HG02798 (cell line): ENCODE measurements at regions not wholly inside any gene's neighbourhood (a gene's known extent, or its start where the extent isn't known, plus 50 kb on each side); places are given as distances from the start of the nearest gene placed in this dataset.
"Not testable (repeated sequence)": the region's sequence is repeated elsewhere in the genome, so short reads cannot be mapped to it uniquely, and the experiment has no call there.

Experiments used
- ATAC-seq: cut with Tn5 transposase; IDR thresholded peaks from one replicate; pipeline ENCODE4 v1.9.1; 2021; ENCODE audit warnings: mild to moderate bottlenecking; ENCODE audit not compliant: unreplicated experiment, poor library complexity

GRCh38 chr3:87626546-87626945 lies 350.2 kb upstream of the POU1F1 start:
- ATAC-seq = no peak

- no peak for ATAC-seq
Observed at GRCh38 chr3:87625876-87626275, 349.5 kb upstream of the POU1F1 start.

GRCh38 chr3:87624860-87625259 lies 348.5 kb upstream of the POU1F1 start:
- no peak for ATAC-seq

- ATAC-seq = peak; percentile 94
Observed at GRCh38 chr3:87621667-87622066, 345.3 kb upstream of the POU1F1 start.

DNA sequence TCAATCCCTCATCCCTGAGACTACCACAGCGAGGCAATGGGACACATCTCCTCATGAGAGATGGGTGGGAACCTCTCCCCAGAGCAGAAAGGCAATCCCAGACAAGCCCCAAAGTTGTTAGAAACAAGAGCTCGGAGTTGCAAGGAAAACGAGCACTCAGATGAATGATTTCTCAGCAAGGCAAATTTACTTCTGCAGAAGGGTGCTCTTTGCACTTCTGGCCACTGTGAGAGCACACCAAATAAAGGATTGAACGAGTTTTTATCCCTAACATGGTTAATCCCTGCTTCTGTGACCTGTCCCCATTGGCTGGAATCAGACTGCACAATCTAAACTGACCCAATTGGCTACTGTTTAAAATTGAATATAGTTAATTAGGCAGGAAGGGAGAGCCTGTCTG lies 339.1 kb upstream of the POU1F1 start:
- ATAC-seq = no peak

GRCh38 chr3:87614998-87615397 lies 338.6 kb upstream of the POU1F1 start:
- no peak for ATAC-seq

- no peak for ATAC-seq
Observed at GRCh38 chr3:87607234-87607633, 330.9 kb upstream of the POU1F1 start.

DNA sequence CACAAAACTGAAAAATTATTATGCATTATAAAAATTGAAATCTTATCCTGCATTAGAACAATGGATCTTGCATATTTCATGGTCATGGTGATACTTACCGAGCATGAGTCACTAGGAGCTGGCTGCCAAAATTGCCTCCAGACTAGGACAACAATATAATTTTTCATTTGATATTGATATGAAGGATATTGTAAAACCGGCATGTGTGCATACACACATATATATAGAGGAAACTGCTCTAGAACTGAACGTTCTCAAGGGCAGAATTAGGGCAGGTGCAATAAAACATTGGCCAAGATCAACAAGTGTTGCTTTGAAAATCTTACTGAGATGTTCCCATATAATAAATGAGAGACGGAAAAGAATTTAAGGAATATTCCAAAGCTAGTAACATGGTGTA lies 319.4 kb upstream of the POU1F1 start:
- ATAC-seq = no peak

DNA sequence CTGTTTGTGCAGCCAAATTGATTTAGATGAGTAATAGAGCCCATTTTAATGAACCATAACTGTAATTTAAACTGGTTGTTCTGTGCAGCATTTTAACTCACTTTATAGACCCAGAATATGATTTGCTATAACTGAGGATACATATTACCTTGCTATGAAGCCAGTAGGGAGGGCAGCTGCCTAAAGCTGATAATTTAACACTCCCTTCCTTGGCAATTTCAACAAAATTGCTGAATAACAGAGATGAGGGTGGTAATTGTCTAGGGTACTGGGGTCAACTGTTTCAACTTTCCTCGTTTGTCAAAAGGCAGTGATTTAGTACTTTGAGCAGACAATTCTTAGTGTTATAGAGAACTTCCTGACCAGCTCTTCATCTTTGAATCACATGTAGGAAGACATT lies 304.9 kb upstream of the POU1F1 start:
- no peak for ATAC-seq

DNA sequence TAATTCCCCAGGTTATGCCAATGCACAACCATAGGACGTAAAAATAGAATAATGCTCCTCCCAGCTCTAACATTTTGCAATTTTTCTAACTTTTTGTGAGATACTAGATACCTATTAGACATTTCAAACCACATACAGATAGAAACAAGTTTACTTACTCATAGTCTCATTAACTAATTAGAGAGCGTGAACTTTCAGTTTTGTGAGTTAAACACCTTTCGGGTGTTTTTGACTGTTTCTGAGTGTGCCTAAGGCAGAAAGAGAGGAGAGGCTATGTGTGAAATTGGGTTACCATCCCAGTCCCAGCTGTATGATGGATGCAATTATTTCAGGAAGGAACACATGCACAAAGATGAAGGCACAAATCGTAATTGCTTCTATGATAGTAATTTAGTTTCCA lies 300.4 kb upstream of the POU1F1 start:
- no peak for ATAC-seq

- ATAC-seq = no peak
Observed at GRCh38 chr3:87575550-87575949, 299.2 kb upstream of the POU1F1 start.

DNA sequence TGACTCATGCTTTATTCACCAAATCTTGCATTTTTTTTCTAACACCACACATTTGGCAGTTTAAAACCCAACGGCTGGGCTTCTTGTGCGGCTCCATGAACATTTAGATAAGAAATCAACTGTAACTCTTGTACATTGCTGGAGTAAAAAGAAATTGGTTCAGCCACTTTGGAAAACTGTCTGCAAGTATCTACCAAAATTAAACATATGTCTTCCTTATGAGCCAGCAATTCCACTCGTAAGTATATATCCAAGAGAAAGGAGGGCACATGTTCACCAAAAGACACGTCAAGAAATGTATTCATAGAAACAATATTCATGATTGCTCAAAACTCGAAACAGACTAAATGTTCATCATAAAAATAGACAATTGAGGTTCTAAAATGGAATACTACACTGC lies 291.9 kb upstream of the POU1F1 start:
- ATAC-seq = no peak

DNA sequence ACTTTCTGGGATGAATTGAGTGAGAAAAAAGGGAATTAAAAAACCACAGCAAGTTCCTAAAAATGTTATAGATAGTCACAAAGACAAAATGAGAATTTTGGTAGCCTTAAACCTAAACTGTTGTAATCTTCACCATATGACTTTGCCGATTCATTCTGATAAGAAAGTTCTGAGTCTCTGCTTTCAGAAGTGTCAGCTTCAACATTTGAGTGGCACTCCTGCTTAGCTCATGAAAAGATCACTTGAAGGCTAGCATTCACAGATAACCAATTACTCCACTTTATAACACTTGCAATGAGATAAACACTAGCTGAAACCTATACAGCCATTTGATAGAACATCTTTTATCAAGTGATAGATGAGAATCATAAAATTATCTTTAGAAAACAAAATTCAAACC lies 288.1 kb upstream of the POU1F1 start:
- no peak for ATAC-seq

GRCh38 chr3:87563712-87564111 lies 287.3 kb upstream of the POU1F1 start:
- ATAC-seq = no peak

DNA sequence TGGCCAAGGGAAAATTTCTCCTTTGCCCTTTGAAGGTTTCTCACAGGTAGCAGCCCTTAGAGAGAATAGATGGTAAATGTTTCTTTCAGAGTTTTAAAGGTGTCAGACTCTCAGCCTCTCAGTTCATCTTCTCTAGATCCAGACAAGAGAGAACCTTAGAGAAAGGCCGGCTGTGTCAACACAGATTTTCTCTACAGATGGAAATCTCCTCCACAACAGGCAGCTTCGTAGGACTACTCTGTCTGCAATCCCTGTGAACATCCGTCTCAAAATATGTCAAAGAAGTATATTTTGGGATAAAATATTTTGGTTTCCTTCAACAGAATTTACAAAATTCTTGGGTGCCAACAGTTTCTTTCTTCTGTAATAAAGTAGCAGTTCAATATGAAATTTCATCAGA lies 282.1 kb upstream of the POU1F1 start:
- no peak for ATAC-seq

GRCh38 chr3:87555290-87555689 lies 278.9 kb upstream of the POU1F1 start:
- no peak for ATAC-seq

DNA sequence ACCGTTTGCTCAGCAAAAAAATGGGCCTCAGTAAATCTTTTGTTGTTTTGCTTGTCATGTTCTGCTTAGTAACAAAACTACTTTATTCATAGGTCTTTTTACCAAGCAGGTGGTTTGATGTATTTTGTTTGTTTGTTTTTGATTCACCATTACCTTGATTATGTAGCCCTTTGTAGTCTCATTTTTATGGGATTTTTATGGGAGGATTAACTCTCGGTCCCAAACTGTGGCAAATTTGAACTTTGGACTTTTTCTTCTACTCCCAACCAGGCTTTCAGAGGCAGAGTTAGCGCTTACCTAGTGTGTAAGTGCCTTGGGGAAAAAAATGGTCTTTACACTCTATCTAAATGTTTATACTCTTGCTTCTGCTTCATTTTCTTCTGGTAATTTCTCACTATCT lies 276.7 kb upstream of the POU1F1 start:
- no peak for ATAC-seq

DNA sequence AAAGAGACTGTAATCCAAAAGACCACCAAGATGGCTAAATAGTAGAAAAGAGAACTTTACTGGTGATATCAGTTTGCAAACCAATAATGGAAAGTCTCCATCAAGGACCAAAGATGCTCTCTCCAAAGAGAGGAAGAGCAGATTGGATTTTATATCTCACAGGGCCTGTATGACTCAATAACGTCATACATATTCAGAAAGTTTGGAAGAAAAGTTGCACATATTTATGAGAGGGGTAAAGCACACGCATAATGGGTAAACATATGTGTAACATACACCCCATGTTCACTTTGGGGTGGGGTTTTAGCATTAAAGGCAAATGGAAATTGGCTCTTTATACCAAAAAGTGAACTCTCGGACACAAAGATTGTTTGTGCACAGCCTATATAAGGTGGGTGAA lies 274.5 kb upstream of the POU1F1 start:
- ATAC-seq = no peak

DNA sequence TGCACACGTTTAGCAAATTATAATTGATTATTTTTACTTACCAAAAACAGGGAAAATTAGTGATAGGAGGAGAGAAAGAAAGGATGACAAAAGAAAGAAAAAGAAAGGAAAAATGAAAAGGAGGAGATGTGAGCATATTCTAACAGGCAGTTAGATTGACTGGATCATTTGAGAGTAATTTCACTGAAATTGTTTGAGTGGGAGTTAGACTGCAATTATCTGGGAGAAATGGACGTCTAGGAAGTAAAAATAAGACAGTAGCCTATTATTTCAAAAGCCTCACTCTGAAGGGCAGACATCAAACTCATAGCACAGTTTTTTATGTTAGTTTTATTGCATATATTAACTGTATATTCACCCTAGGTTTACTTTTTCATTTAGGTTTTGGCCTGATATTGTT lies 272.8 kb upstream of the POU1F1 start:
- no peak for ATAC-seq

DNA sequence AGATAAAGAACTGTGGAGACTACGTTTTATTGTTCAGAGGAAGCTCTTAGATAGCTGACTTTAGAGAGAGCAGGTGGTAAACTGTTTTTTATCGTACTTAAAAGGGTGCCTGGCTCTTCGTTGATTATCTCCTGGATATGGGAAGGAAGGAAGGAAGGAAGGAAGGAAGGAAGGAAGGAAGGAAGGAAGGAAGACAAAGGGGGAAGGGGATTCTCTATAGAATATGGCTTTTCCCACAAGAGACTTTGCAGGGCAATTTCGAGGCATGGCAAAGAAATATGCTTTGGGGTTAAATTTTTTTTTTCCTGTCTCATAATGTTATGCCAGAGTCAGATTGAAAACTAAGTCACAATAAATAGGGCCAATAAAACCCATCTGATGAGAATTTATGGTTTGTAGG lies 271.9 kb upstream of the POU1F1 start:
- ATAC-seq = no peak

GRCh38 chr3:87546216-87546615 lies 269.8 kb upstream of the POU1F1 start:
- no peak for ATAC-seq

DNA sequence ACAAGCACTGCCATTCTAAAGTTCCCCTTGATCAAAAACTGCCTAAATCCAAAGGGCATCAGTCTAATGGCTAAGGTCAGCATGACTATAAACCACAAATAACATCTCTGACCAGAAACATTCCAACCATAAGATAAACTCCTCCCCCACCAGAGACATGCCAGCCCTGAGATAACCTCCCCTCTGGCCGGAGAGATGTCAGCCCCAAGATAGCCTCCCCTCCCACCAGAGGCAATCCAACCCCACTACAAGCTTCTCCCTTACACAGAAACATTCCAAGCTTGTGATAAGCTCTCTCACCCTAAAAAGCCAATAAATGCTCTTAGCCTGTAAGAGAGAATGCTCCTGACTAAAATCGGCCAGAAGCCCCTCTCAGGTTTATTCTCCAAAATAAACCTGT lies 267.0 kb upstream of the POU1F1 start:
- ATAC-seq = not testable (repeated sequence)

DNA sequence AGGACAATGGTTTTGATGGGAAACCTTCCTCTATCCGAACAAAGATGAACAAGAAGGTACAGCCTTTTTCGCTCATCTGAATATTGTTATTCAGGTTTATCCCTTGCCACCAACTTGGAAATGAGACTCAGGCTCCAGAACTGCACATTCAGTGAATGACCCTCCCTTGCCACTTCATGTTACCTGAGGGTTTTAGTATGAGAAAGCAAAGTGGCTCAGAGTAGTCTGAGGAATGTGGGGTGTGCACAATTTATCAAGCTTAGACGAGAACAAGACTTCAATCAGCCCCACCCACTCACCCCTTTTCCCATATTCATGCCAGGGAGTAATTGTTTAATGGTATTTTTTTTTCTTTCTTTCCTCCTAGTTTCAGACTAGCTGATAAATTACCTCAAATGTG lies 265.3 kb upstream of the POU1F1 start:
- no peak for ATAC-seq
